ENCODE measurements at regions not wholly inside any gene's neighbourhood (a gene's known extent, or its start where the extent isn't known, plus 50 kb on each side); places are given as distances from the start of the nearest gene placed in this dataset.
"Not testable (repeated sequence)": the region's sequence is repeated elsewhere in the genome, so short reads cannot be mapped to it uniquely, and the experiment has no call there.

DNA sequence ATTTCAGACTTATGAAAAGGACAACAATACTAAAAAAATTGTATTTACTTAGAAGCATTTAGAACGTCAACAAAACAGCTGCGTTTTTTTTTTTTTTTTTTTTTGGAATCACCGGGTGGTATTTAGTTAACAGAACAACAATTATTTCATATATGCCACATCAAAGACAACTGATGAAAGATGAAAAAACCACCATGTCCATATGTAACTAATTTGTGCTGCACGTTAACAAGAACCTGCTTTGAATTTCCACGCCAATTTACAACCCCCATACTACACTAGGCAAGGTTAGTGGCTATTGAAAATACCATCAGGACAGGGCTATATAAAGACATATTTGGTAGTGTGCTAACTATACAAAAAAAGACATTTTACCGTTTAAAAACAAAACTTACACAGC lies 189.3 kb upstream of the ROBO1 start:
- DNase-seq (ENCODE audit: low spot score) = no peak
- Mint-ChIP-seq H3K27me3 (ENCODE audit: unreplicated experiment) (no peaks in the 10 kb centered on the region), H3K9me3 (ENCODE audit: unreplicated experiment) (no peaks in the 10 kb centered on the region), H3K4me3 (ENCODE audit: unreplicated experiment) (no peak overlapping the region), H3K27ac (ENCODE audit: unreplicated experiment) (no peak overlapping the region), H3K36me3 (ENCODE audit: low read depth, unreplicated experiment) (no peaks in the 10 kb centered on the region), H3K4me1 (ENCODE audit: unreplicated experiment) (no peaks in the 10 kb centered on the region)
- TF ChIP-seq, protein P1, sequence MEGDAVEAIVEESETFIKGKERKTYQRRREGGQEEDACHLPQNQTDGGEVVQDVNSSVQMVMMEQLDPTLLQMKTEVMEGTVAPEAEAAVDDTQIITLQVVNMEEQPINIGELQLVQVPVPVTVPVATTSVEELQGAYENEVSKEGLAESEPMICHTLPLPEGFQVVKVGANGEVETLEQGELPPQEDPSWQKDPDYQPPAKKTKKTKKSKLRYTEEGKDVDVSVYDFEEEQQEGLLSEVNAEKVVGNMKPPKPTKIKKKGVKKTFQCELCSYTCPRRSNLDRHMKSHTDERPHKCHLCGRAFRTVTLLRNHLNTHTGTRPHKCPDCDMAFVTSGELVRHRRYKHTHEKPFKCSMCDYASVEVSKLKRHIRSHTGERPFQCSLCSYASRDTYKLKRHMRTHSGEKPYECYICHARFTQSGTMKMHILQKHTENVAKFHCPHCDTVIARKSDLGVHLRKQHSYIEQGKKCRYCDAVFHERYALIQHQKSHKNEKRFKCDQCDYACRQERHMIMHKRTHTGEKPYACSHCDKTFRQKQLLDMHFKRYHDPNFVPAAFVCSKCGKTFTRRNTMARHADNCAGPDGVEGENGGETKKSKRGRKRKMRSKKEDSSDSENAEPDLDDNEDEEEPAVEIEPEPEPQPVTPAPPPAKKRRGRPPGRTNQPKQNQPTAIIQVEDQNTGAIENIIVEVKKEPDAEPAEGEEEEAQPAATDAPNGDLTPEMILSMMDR (IDR thresholded peaks at IDR 0.05; ENCODE audit: unreplicated experiment) = no peak

DNA sequence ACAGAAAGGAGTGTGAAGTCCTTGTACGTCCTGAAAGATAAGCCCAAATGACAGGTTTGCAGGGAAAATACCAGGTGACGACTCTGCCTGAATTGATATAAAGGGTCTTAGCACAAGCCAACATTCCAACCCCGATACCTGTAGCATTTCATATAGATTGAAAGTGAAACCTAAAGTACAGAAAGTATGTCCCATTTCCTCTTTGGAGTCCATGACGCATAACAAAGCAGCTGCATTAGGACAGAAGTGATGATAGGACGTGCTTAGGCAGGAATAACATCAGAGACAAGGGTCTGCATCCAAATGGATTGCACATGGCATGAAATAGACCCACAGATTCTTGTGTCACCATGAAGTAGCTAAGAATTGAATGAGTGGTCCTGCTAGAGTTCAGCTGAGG lies 187.0 kb upstream of the ROBO1 start:
- no peak overlapping the region for H3K4me3 Mint-ChIP-seq (ENCODE audit: unreplicated experiment)
- H3K27me3 Mint-ChIP-seq (ENCODE audit: unreplicated experiment) = peaks cover 3% of the 10 kb centered on the region
- no peak overlapping the region for H3K27ac Mint-ChIP-seq (ENCODE audit: unreplicated experiment)
- TF ChIP-seq, protein P1 (IDR thresholded peaks at IDR 0.05; ENCODE audit: unreplicated experiment) = no peak
- H3K36me3 Mint-ChIP-seq (ENCODE audit: low read depth, unreplicated experiment) = no peaks in the 10 kb centered on the region
- DNase-seq (ENCODE audit: low spot score) = no peak
- no peaks in the 10 kb centered on the region for H3K4me1 Mint-ChIP-seq (ENCODE audit: unreplicated experiment)
- H3K9me3 Mint-ChIP-seq (ENCODE audit: unreplicated experiment) = no peaks in the 10 kb centered on the region

DNA sequence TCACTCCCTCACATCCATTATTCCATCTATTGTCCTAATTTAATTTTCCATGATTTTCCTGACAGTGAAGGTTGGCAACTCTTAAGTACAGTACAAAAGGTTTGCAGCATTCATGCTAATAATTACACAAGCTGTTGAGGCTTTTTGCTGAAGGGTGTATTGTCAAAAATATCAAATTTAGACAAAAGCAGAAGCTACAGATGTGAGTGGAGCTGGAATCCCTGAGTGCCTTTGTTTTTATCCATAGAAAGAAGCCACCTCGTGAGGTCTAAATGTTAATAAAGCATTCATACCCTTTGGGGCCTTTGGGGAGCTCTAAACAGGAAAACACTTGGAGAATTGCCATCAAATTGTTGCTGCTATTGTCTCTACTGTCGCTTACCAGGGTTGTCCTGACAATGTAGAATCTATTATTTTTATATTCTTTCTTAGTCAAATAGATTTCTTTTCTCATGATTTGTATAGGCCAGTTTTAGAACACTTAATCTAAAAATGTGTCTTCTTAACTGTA lies 185.8 kb upstream of the ROBO1 start:
- TF ChIP-seq, protein P1 (IDR thresholded peaks at IDR 0.05; ENCODE audit: unreplicated experiment) = no peak
- H3K27ac Mint-ChIP-seq (ENCODE audit: unreplicated experiment) = no peak overlapping the region
- H3K36me3 Mint-ChIP-seq (ENCODE audit: low read depth, unreplicated experiment) = no peaks in the 10 kb centered on the region

GRCh38 chr3:79951426-79951825 lies 183.6 kb upstream of the ROBO1 start:
- not testable (repeated sequence) for H3K9me3 Mint-ChIP-seq (ENCODE audit: unreplicated experiment); DNase-seq (ENCODE audit: low spot score); H3K27ac Mint-ChIP-seq (ENCODE audit: unreplicated experiment); H3K4me3 Mint-ChIP-seq (ENCODE audit: unreplicated experiment); H3K4me1 Mint-ChIP-seq (ENCODE audit: unreplicated experiment); H3K27me3 Mint-ChIP-seq (ENCODE audit: unreplicated experiment); H3K36me3 Mint-ChIP-seq (ENCODE audit: low read depth, unreplicated experiment)

More for the DNA sequence above, 185.8 kb upstream of the ROBO1 start:
- peaks cover 3% of the 10 kb centered on the region for H3K27me3 Mint-ChIP-seq (ENCODE audit: unreplicated experiment)
- no peaks in the 10 kb centered on the region for H3K4me1 Mint-ChIP-seq (ENCODE audit: unreplicated experiment)
- no peak for DNase-seq (ENCODE audit: low spot score)
- H3K4me3 Mint-ChIP-seq (ENCODE audit: unreplicated experiment) = no peak overlapping the region
- H3K9me3 Mint-ChIP-seq (ENCODE audit: unreplicated experiment) = no peaks in the 10 kb centered on the region

- Mint-ChIP-seq H3K4me3 (ENCODE audit: unreplicated experiment) (no peak overlapping the region), H3K4me1 (ENCODE audit: unreplicated experiment) (no peaks in the 10 kb centered on the region), H3K9me3 (ENCODE audit: unreplicated experiment) (no peaks in the 10 kb centered on the region), H3K27ac (ENCODE audit: unreplicated experiment) (no peak overlapping the region), H3K27me3 (ENCODE audit: unreplicated experiment) (peaks cover 6% of the 10 kb centered on the region), H3K36me3 (ENCODE audit: low read depth, unreplicated experiment) (no peaks in the 10 kb centered on the region)
- no peak for DNase-seq (ENCODE audit: low spot score)
- TF ChIP-seq, protein P1 (IDR thresholded peaks at IDR 0.05; ENCODE audit: unreplicated experiment) = no peak
Observed at GRCh38 chr3:79947957-79948356, 180.2 kb upstream of the ROBO1 start.

All from endothelial cell (in vitro differentiated cells).